GM18951 (cell line): ENCODE measurements at regions not wholly inside any gene's neighbourhood (a gene's known extent, or its start where the extent isn't known, plus 50 kb on each side); places are given as distances from the start of the nearest gene placed in this dataset.

Experiments used
- POLR2A ChIP-seq: IDR thresholded peaks from 4 replicates; pipeline ENCODE4 v1.6.1; 2011; ENCODE audit warnings: mild to moderate bottlenecking; ENCODE audit not compliant: insufficient read length, insufficient read depth; ENCODE audit errors: extremely low read depth
- in situ Hi-C: fragments of 300-500 bp; cut with MboI; formaldehyde crosslinking; loops from one replicate; pipeline ENCODE4 v1.12.0; 2022; ENCODE audit warnings: low sequenced_read_pairs, mixed read lengths, inconsistent platforms; ENCODE audit not compliant: unreplicated experiment

DNA sequence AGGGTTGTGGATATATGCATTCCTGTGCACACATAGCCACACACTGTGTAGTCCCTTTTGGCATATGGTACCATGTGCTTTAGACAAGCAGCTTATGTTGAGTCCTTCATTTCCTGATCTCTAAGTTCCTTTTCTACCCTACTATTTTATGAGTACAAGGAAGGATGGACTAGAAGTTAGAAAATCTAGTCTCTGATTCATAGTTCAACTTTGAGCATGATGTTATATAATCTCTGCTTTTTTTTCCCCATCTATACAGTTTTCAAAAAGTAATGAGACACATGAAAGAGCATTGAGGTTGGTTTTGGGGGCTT, 123.6 kb downstream of the PLEKHG1 start:
- in situ Hi-C loops = no loop called here
- no peak for TF ChIP-seq POLR2A

GRCh38 chr6:150723857-150724256, 124.2 kb downstream of the PLEKHG1 start:
- in situ Hi-C loops = no loop called here
- TF ChIP-seq POLR2A = no peak

DNA sequence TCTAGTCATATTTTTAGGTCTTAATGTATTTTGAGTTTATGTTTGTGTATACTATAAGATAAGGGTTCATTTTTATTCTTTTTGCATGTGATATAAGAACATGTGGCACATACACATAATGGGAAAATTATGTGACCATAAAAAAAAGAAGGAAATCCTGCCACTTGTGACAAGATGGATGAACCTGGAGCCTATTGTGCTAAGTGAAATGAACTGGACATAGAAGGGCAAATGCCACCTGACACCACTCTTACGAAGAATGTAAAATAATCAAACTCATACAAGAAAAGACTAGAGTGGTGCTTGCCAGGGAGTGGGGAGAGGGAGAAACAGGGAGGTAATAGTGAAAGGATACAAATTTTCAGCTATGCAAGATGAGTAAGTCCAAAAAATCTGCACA, 126.1 kb downstream of the PLEKHG1 start:
- no peak for TF ChIP-seq POLR2A
- in situ Hi-C loops = no loop called here

- no peak for TF ChIP-seq POLR2A
- in situ Hi-C loops = no loop called here
These were observed 129.6 kb downstream of the PLEKHG1 start for GRCh38 chr6:150729188-150729748.

DNA sequence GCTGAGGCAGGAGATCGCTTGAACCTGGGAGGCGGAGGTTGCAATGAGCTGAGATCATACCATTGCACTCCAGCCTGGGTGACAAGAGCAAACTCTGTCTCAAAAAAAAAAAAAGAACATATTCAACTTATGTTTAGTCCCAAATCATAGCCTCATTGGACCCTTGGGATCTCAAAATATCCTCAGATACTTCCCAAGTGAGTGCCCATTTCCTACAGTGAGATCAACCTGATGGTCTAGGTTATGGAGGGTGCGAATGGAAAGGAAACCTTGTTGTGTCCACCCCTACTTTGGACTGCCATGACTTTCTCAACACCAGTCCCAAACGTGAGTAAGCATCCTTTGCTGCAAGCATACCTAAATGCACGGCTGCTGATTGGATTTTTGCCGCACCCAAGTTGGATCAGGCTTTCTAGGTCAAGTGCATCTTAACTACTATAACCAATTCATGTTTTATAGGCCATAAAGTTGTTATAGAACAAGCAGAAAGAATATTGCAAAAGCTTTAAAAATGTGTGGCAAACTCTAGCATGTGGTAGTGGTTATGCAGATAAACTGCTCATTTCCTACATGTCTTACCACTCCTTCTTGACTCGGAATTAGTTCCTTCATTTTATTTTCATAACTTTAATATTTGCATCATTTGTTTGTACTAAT, 131.2 kb downstream of the PLEKHG1 start:
- in situ Hi-C loops = no loop called here
- no peak for TF ChIP-seq POLR2A

- in situ Hi-C loops = no loop called here
- no peak for TF ChIP-seq POLR2A
These were observed 132.6 kb upstream of the MTHFD1L start for GRCh38 chr6:150732765-150733539.

DNA sequence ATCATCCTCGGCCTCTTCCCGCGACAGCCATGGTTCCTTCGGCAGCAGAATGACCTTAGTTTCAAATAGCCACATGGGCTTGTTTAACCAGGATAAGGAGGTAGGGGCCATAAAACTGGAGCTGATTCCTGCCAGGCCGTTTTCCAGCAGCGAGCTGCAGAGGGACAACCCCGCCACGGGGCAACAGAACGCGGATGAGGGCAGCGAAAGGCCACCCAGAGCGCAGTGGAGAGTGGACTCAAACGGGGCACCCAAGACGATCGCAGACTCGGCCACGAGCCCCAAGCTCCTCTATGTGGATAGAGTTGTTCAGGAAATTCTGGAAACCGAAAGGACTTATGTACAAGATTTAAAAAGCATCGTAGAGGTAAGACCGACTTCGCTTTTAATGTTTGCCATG, 131.8 kb upstream of the MTHFD1L start:
- no peak for TF ChIP-seq POLR2A
- in situ Hi-C loops = no loop called here

DNA sequence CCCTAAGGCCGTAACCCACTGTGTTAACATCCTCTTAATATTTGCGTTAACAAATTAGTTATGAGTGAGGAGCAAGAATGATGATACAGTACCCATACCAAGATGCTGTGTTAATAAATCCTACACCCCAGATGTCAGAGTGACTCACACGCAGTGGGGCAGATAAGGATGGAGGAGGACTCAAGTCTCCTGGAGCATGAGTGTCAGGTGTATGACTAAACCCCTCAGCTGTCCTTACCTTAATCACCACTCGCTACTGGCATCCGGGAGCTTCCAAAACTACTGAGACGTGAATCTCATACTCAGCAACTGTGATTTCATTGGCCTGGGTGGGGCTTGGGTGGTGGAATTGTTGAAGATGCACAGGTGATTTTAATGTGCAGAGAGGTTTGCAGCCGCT, 131.3 kb upstream of the MTHFD1L start:
- in situ Hi-C loops = no loop called here
- TF ChIP-seq POLR2A = no peak

- TF ChIP-seq POLR2A = no peak
- in situ Hi-C loops = no loop called here
These were observed 130.1 kb upstream of the MTHFD1L start for GRCh38 chr6:150735341-150735851.

DNA sequence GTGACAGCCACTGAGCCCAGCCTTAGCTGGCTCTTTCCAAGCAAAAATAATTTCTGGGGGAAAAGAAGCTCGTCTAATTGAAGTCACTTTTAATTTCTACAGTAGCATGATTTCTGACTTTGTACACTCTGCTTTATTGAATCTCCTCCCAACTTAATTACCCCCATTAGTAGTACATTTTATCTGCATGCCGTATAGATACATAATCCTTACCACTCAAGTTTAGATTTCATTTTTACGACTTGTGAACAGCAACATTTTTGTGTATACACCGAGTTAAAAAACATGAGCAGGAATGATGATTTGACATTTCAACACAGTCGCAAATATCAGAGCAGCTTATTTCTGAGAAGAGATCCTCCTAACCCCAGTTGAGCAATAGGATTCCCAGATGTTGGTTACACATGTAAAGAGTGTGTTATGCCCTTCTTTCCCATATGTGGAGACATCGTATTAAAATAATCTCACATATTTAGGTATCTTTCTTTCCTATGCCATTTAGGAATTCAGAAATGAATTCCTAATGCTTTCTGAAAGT, 127.3 kb upstream of the MTHFD1L start:
- in situ Hi-C loops = no loop called here
- no peak for TF ChIP-seq POLR2A

DNA sequence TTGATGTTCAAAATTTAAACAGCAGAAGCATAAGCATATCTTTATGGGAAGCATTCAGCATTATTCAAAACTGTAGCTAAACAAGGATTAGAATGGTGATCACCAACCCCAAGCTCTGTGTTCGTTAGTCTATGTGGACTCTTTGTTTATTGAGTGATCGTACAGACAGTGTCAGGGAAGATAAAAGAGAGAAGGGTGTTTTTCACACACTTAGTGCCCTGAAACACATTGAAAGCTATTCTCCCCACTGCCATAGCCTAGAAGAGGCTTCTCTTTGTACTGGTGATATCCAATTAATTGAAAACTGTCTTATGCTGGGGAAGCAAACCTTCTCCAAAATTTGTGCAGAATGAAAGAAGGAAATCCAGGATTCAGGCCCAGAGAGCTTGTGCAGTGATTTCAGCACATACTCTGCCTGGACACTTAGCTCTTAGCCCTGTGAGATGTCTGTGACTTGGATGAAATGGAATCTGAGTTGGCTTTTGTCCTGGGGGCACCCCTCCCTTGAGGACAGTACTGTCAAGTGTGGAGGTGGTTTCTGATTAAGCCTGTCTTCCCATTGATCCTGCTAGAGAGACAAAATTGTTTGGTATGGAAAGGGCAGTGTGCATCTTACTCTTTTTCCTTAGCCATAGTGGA, 125.7 kb upstream of the MTHFD1L start:
- in situ Hi-C loops = no loop called here
- TF ChIP-seq POLR2A = no peak

GRCh38 chr6:150740453-150740852, 125.0 kb upstream of the MTHFD1L start:
- in situ Hi-C loops = no loop called here
- no peak for TF ChIP-seq POLR2A

- no peak for TF ChIP-seq POLR2A
- in situ Hi-C loops = no loop called here
These were observed 123.8 kb upstream of the MTHFD1L start for GRCh38 chr6:150741633-150742200.
